CD4-positive, alpha-beta T cell (primary cell): ENCODE measurements at regions not wholly inside any gene's neighbourhood (a gene's known extent, or its start where the extent isn't known, plus 50 kb on each side); places are given as distances from the start of the nearest gene placed in this dataset.
"Not testable (repeated sequence)": the region's sequence is repeated elsewhere in the genome, so short reads cannot be mapped to it uniquely, and the experiment has no call there.

Experiments
- ATAC-seq: fragments of 200-7000 bp; cut with Tn5 transposase; one replicate; pipeline ENCODE4 v1.10.0; 2022; ENCODE audit warnings: mild to moderate bottlenecking; ENCODE audit not compliant: poor library complexity
- CTCF ChIA-PET: fragments of 350-600 bp; sonication (Branson Sonifier 250); formaldehyde crosslinking; loops from one replicate; lab custom pipeline; 2021; ENCODE audit warnings: antibody characterized with exemption, inconsistent platforms; lab: Charles Lee
- POLR2A ChIA-PET: fragments of 350-600 bp; sonication (Branson Sonifier 250); formaldehyde crosslinking; loops from one replicate; lab custom pipeline; 2021; ENCODE audit warnings: antibody characterized with exemption, inconsistent platforms; lab: Charles Lee
- DNase-seq, 14 experiments: peaks; one replicate each; pipeline ENCODE4 v3.0.0-alpha.2; 2013 to 2020; ENCODE audit warnings: mixed read lengths in 2 of 14
- H3K27ac ChIP-seq, 2 donors: one replicate each; pipeline versions ENCODE4 v1.5.1 to v1.7.0; 2013; ENCODE audit warnings: low read length in 2 of 2, low read depth in 1 of 2, mild to moderate bottlenecking in 1 of 2
- H3K27me3 ChIP-seq, 2 experiments: 1 replicate in 1 of 2; 2 replicates in 1 of 2; pipeline versions ENCODE4 v1.6.1 to v1.7.0; 2013; ENCODE audit warnings: low read length in 2 of 2, control low read depth in 1 of 2, mild to moderate bottlenecking in 1 of 2, moderate library complexity in 1 of 2; ENCODE audit not compliant: insufficient read depth in 2 of 2, control insufficient read depth in 1 of 2
- H3K36me3 ChIP-seq: one replicate; pipeline ENCODE4 v1.6.1; 2013; ENCODE audit warnings: low read length, control low read depth; ENCODE audit not compliant: insufficient read depth
- H3K4me1 ChIP-seq: one replicate; pipeline ENCODE4 v1.6.1; 2013; ENCODE audit warnings: low read length, control low read depth; ENCODE audit not compliant: insufficient read depth
- H3K4me3 ChIP-seq: one replicate; pipeline ENCODE4 v1.5.1; 2013; ENCODE audit warnings: mild to moderate bottlenecking, low read length, moderate library complexity
- H3K9me3 ChIP-seq, 2 experiments: 1 replicate in 1 of 2; 2 replicates in 1 of 2; pipeline versions ENCODE4 v1.6.1 to v1.7.0; 2013; ENCODE audit warnings: low read length in 2 of 2, mild to moderate bottlenecking in 2 of 2, control low read depth in 1 of 2, moderate library complexity in 1 of 2; ENCODE audit not compliant: control insufficient read depth in 1 of 2, insufficient read depth in 1 of 2
- H3K27ac Mint-ChIP-seq: one replicate; pipeline ENCODE4 v1.8.0; 2020; ENCODE audit warnings: mixed read lengths
- H3K27me3 Mint-ChIP-seq: one replicate; pipeline ENCODE4 v1.8.0; 2021; ENCODE audit warnings: mixed read lengths
- H3K36me3 Mint-ChIP-seq: one replicate; pipeline ENCODE4 v1.8.0; 2021; ENCODE audit warnings: low read depth, mixed read lengths
- H3K4me1 Mint-ChIP-seq: one replicate; pipeline ENCODE4 v1.8.0; 2021; ENCODE audit warnings: low read depth, mixed read lengths
- H3K4me3 Mint-ChIP-seq: one replicate; pipeline ENCODE4 v1.8.0; 2020; ENCODE audit warnings: mild to moderate bottlenecking, mixed read lengths
- H3K9me3 Mint-ChIP-seq: one replicate; pipeline ENCODE4 v1.8.0; 2020; ENCODE audit warnings: mixed read lengths
- intact Hi-C, 2 experiments: fragments of 100-400 bp; cut with DNase I in 1 of 2; cut with micrococcal nuclease in 1 of 2; formaldehyde crosslinking; loops; one replicate each; pipeline versions ENCODE4 v1.15.1 to v1.9.0; 2023 to 2025; cut with DNase I, micrococcal nuclease

DNA sequence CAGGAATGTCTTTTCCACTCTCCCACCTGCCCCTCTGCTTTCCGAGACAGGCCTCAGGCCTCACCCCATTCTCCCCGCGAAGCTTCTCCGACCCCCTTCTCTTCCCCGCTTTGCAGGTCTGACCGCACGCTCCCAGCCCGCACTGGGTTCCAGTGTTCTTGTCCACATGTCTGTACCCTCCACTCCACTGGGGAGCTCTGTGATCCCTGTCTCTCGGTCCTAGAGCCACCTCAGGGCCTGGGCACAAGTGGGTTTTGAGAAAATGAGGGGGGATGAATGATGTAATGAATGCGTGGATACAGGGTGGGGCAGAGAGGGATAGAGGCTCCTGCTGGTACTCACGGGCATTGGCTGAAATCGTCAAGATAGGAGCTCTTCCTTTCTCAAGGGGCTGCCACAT is 2898.9 kb downstream of the RPIA start:
- CTCF ChIA-PET, H3K36me3 ChIP-seq, H3K27me3 ChIP-seq, H3K4me3 Mint-ChIP-seq, POLR2A ChIA-PET, H3K27me3 Mint-ChIP-seq, H3K9me3 Mint-ChIP-seq, ATAC-seq, H3K27ac ChIP-seq, H3K4me1 Mint-ChIP-seq, H3K36me3 Mint-ChIP-seq, DNase-seq, H3K27ac Mint-ChIP-seq, H3K4me1 ChIP-seq, intact Hi-C loops, H3K4me3 ChIP-seq: not testable (repeated sequence)
- peaks cover 0 to 30% of the 10 kb centered on the region in 2 experiments for H3K9me3 ChIP-seq

DNA sequence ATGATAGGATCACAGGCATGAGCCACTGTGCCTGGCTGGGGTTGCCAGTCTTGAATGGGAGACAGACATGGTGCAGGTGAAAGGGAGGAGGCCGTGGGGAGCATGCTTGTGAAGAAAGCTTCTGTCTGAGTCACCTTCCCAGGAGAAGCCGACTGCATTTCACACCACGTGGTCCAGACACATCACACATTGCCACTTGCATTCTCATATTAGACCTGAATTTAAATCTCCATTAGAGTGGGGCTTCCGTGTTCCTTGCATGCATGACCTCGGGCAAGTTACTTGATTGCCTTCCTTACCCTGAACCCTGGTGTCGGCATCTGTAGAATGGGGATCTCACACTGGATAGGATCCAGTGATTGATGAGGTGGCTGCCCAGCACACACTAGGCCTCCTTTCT is 2899.6 kb downstream of the RPIA start:
- ATAC-seq, H3K27ac Mint-ChIP-seq, CTCF ChIA-PET: not testable (repeated sequence)

DNA sequence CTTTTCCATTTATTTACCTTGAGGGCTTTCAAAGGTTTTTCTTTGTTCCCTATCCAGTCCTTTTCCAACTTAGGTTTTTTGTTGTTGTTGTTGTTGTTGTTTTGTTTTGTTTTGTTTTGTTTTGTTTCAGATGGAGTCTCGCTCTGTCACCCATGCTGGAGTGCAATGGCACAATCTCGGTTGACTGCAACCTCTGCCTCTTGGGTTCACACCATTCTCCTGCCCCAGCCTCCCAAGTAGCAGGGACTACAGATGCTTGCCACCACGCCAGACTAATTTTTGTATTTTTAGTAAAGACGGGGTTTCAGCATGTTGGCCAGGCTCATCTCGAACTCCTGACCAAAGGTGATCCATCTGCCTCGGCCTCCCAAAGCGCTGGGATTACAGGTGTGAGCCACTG is 2906.0 kb downstream of the RPIA start:
- intact Hi-C loops, CTCF ChIA-PET, H3K27me3 Mint-ChIP-seq, H3K27ac Mint-ChIP-seq, POLR2A ChIA-PET, DNase-seq, ATAC-seq, H3K27ac ChIP-seq, H3K4me3 ChIP-seq, H3K4me1 ChIP-seq, H3K36me3 Mint-ChIP-seq, H3K4me1 Mint-ChIP-seq, H3K4me3 Mint-ChIP-seq, H3K27me3 ChIP-seq, H3K9me3 Mint-ChIP-seq, H3K36me3 ChIP-seq, H3K9me3 ChIP-seq: not testable (repeated sequence)

More for the DNA sequence above, 2899.6 kb downstream of the RPIA start:
- H3K4me1 ChIP-seq, H3K4me3 Mint-ChIP-seq, DNase-seq, POLR2A ChIA-PET, H3K27ac ChIP-seq, H3K36me3 ChIP-seq, H3K4me3 ChIP-seq, intact Hi-C loops, H3K27me3 Mint-ChIP-seq, H3K27me3 ChIP-seq, H3K9me3 Mint-ChIP-seq, H3K36me3 Mint-ChIP-seq, H3K4me1 Mint-ChIP-seq: not testable (repeated sequence)
- peaks cover 0 to 30% of the 10 kb centered on the region in 2 experiments for H3K9me3 ChIP-seq

DNA sequence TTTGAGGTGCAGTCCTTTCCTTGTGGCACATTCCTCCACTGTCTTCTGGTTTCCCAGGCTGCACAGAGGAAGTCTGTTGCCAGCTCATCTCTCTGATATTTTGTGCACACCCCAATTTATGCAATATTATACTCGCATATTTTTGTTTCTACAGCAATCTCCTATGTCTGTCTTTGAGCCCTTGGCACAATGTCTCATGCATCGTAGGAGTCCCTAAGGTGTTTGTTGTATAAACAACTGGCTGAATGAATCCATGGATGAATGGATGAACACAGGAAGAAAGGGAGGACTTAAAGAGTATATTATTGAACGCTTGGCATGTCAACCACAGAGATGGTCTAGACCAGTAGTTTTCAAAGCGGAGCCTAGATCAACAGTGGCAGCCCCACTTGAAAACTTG is 2907.0 kb downstream of the RPIA start:
- DNase-seq, POLR2A ChIA-PET, H3K4me1 ChIP-seq, ATAC-seq, H3K9me3 ChIP-seq, intact Hi-C loops, CTCF ChIA-PET, H3K36me3 ChIP-seq, H3K36me3 Mint-ChIP-seq, H3K27ac Mint-ChIP-seq, H3K27me3 ChIP-seq, H3K27ac ChIP-seq, H3K4me3 Mint-ChIP-seq, H3K4me3 ChIP-seq, H3K27me3 Mint-ChIP-seq, H3K4me1 Mint-ChIP-seq, H3K9me3 Mint-ChIP-seq: not testable (repeated sequence)

DNA sequence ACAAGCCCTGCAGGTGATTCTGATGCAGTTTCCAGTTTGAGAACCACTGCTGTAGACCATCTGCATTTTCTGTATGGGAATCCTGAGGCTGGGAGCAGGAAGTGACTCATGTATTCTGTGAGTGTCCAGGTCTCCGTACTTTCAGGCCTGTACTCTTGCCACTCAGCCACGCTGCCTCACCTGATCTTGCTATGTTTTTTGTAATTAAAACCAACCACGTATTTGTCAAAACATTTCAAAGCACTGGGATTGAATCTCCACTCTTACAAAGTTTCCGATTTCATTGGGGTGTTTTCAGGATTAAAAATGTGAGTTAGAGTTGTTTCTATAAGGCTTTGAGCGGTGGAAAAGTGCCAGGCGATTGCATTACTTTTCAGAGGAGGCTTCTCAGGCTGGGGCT is 2907.5 kb downstream of the RPIA start:
- DNase-seq, intact Hi-C loops, CTCF ChIA-PET, H3K4me1 ChIP-seq, H3K27ac Mint-ChIP-seq, H3K36me3 ChIP-seq, H3K4me3 Mint-ChIP-seq, POLR2A ChIA-PET, ATAC-seq, H3K27me3 Mint-ChIP-seq, H3K4me3 ChIP-seq, H3K27ac ChIP-seq, H3K9me3 ChIP-seq, H3K4me1 Mint-ChIP-seq, H3K36me3 Mint-ChIP-seq, H3K27me3 ChIP-seq, H3K9me3 Mint-ChIP-seq: not testable (repeated sequence)

DNA sequence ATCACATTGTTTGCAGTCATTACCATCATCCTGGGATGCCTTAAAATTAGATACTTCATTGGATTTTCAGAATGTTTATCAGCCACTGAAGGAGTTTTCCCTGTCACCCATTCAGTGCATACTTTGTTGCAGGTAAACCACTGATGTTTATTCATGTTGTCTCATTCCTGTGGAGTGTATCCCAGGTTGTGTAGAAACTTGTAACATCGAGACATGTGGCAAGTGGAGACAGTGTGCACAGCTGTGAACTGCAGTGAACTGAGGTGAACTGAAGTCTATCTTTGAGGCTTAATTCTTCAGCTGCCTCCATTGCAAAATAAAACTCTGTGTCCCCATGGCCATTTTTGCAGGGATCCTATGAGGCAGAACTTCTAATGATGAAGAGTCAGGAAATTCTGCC is 2911.4 kb downstream of the RPIA start:
- H3K36me3 Mint-ChIP-seq, H3K9me3 Mint-ChIP-seq, H3K27ac Mint-ChIP-seq, H3K4me3 ChIP-seq, H3K4me1 ChIP-seq, CTCF ChIA-PET, H3K27me3 Mint-ChIP-seq, H3K27ac ChIP-seq, DNase-seq, H3K4me1 Mint-ChIP-seq, H3K27me3 ChIP-seq, ATAC-seq, POLR2A ChIA-PET, intact Hi-C loops, H3K9me3 ChIP-seq, H3K36me3 ChIP-seq, H3K4me3 Mint-ChIP-seq: not testable (repeated sequence)

DNA sequence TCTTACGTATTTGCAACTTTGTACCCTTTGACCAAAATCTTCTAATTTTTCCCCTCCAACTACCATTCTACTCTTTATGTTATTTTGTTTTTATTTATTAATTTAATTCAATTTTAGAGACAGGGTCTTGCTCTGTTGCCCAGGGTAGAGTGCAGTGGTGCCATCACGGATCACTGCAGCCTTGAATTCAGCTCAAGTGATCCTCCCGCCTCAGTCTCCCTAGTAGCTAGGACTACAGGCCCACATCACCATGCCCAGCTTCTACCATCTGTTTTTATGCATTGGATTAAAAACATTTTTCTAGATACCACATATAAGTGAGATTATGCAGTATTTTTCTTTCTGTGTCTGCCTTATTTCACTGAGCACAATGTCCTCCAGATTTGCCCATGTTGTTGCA is 2912.5 kb downstream of the RPIA start:
- H3K9me3 ChIP-seq, H3K4me1 Mint-ChIP-seq, H3K36me3 Mint-ChIP-seq, POLR2A ChIA-PET, H3K27ac ChIP-seq, H3K4me3 Mint-ChIP-seq, ATAC-seq, H3K4me3 ChIP-seq, CTCF ChIA-PET, H3K9me3 Mint-ChIP-seq, H3K27me3 Mint-ChIP-seq, DNase-seq, H3K4me1 ChIP-seq, H3K36me3 ChIP-seq, intact Hi-C loops, H3K27ac Mint-ChIP-seq, H3K27me3 ChIP-seq: not testable (repeated sequence)
